SU-DHL-6 (cell line): ENCODE measurements at regions not wholly inside any gene's neighbourhood (a gene's known extent, or its start where the extent isn't known, plus 50 kb on each side); places are given as distances from the start of the nearest gene placed in this dataset.

Experiments used
- H2AFZ ChIP-seq: fragments of 200-600 bp; sonication (generic); 2 replicates; pipeline ENCODE4 v1.6.1; 2014; ENCODE audit warnings: low read depth, mild to moderate bottlenecking, moderate library complexity, mixed read lengths, antibody characterized with exemption, low read length; ENCODE audit not compliant: severe bottlenecking
- H3F3A ChIP-seq: fragments of 200-600 bp; shearing (Covaris generic); 2 replicates; pipeline ENCODE4 v1.6.0; 2016; ENCODE audit warnings: antibody characterized with exemption, mild to moderate bottlenecking; ENCODE audit not compliant: insufficient read depth
- H3K27ac ChIP-seq: fragments of 200-600 bp; sonication (generic); 2 replicates; pipeline ENCODE4 v1.5.1; 2016; ENCODE audit warnings: low read depth, mild to moderate bottlenecking, low read length, moderate library complexity, mixed read lengths
- H3K27me3 ChIP-seq: fragments of 200-600 bp; sonication (generic), shearing (Covaris generic); 2 replicates; pipeline ENCODE4 v1.6.0; 2014; ENCODE audit warnings: mild to moderate bottlenecking, low read length
- H3K36me3 ChIP-seq: fragments of 200-600 bp; sonication (generic); 2 replicates; pipeline ENCODE4 v1.6.1; 2014; ENCODE audit warnings: mild to moderate bottlenecking, low read length, mixed read lengths
- H3K4me2 ChIP-seq: fragments of 300-600, 200-600 bp; shearing (Covaris generic), sonication (generic); 2 replicates; pipeline ENCODE4 v1.6.0; 2014; ENCODE audit warnings: low read length, low read depth, mild to moderate bottlenecking; ENCODE audit not compliant: poor library complexity, severe bottlenecking
- H3K4me3 ChIP-seq: fragments of 200-600 bp; sonication (generic); 2 replicates; pipeline ENCODE4 v1.5.1; 2014; ENCODE audit warnings: antibody characterized with exemption, low read length, mild to moderate bottlenecking, mixed read lengths; ENCODE audit not compliant: insufficient read depth, poor library complexity, severe bottlenecking
- H3K79me2 ChIP-seq: fragments of 200-600 bp; sonication (generic); 2 replicates; pipeline ENCODE4 v1.6.1; 2014; ENCODE audit warnings: mild to moderate bottlenecking, low read length, moderate library complexity; ENCODE audit not compliant: insufficient read depth
- H3K9ac ChIP-seq: fragments of 200-600 bp; sonication (generic); 2 replicates; pipeline ENCODE4 v1.7.0; 2014; ENCODE audit warnings: mild to moderate bottlenecking, low read length
- H3K9me2 ChIP-seq: fragments of 200-600 bp; sonication (generic); replicated peaks from 2 replicates; pipeline ENCODE4 v1.6.1; 2014; ENCODE audit warnings: low read length; ENCODE audit not compliant: insufficient read depth
- H3K9me3 ChIP-seq: fragments of 200-600 bp; sonication (generic); 2 replicates; pipeline ENCODE4 v1.6.1; 2014; ENCODE audit warnings: low read length, mixed read lengths; ENCODE audit not compliant: insufficient read depth
- H4K20me1 ChIP-seq: fragments of 200-600 bp; sonication (generic); 2 replicates; pipeline ENCODE4 v1.6.1; 2014; ENCODE audit warnings: low read depth, mild to moderate bottlenecking, antibody characterized with exemption, low read length, moderate library complexity, mixed read lengths
- CTCF ChIP-seq: fragments of 200-600 bp; sonication (generic); IDR thresholded peaks from one replicate; pipeline ENCODE4 v1.5.1; 2017; ENCODE audit warnings: antibody characterized with exemption, mild to moderate bottlenecking, low read length, moderate library complexity; ENCODE audit not compliant: insufficient read depth, poor library complexity, severe bottlenecking
- EZH2phosphoT487 ChIP-seq: fragments of 200-600 bp; sonication (generic), shearing (Covaris generic); conservative IDR thresholded peaks from 2 replicates; pipeline ENCODE4 v1.6.1; 2018; ENCODE audit warnings: mild to moderate bottlenecking, antibody characterized with exemption, low read length, moderate library complexity, mixed read lengths

GRCh38 chr2:195486520-195486919, 170.5 kb upstream of the SLC39A10 start:
- Histone ChIP-seq H3K27ac (no peak overlapping the region), H2AFZ (no peak overlapping the region), H4K20me1 (no peaks in the 10 kb centered on the region), H3K4me3 (no peak overlapping the region), H3K36me3 (no peaks in the 10 kb centered on the region), H3K9me3 (no peaks in the 10 kb centered on the region), H3K27me3 (no peaks in the 10 kb centered on the region), H3K9me2 (no peaks in the 10 kb centered on the region), H3K79me2 (no peaks in the 10 kb centered on the region), H3F3A (no peaks in the 10 kb centered on the region), H3K9ac (no peak overlapping the region), H3K4me2 (no peak overlapping the region)
- TF ChIP-seq EZH2phosphoT487 (no peak), CTCF (no peak)

GRCh38 chr2:195482010-195482409, 175.0 kb upstream of the SLC39A10 start:
- Histone ChIP-seq H3K27me3 (no peaks in the 10 kb centered on the region), H3K9me3 (no peaks in the 10 kb centered on the region), H4K20me1 (no peaks in the 10 kb centered on the region), H3K36me3 (no peaks in the 10 kb centered on the region), H2AFZ (no peak overlapping the region), H3K79me2 (no peaks in the 10 kb centered on the region), H3K4me2 (no peak overlapping the region), H3K4me3 (no peak overlapping the region), H3K9me2 (no peaks in the 10 kb centered on the region), H3K27ac (no peak overlapping the region), H3K9ac (no peak overlapping the region), H3F3A (no peaks in the 10 kb centered on the region)
- TF ChIP-seq EZH2phosphoT487 = no peak
- no peak for TF ChIP-seq CTCF

GRCh38 chr2:195480121-195480520, 176.9 kb upstream of the SLC39A10 start:
- H3K36me3 ChIP-seq = no peaks in the 10 kb centered on the region
- no peak overlapping the region for H3K4me2 ChIP-seq
- H3K9me3 ChIP-seq = no peaks in the 10 kb centered on the region
- H2AFZ ChIP-seq = no peak overlapping the region
- no peaks in the 10 kb centered on the region for H3K79me2 ChIP-seq
- no peak overlapping the region for H3K27ac ChIP-seq
- H3K9ac ChIP-seq = no peak overlapping the region
- no peaks in the 10 kb centered on the region for H3F3A ChIP-seq
- H4K20me1 ChIP-seq = no peaks in the 10 kb centered on the region
- H3K27me3 ChIP-seq = no peaks in the 10 kb centered on the region
- H3K4me3 ChIP-seq = no peak overlapping the region
- TF ChIP-seq EZH2phosphoT487 (no peak), CTCF (no peak)
- no peaks in the 10 kb centered on the region for H3K9me2 ChIP-seq
